PC-9 (cell line): ENCODE measurements at regions not wholly inside any gene's neighbourhood (a gene's known extent, or its start where the extent isn't known, plus 50 kb on each side); places are given as distances from the start of the nearest gene placed in this dataset.

Experiments
- BruUV-seq: library from RNA; stranded (reverse); fragments of 400-500 nt; replicated peaks from 2 replicates; lab custom pipeline; 2021; lab: Mats Ljungman, UMichigan
- CTCF ChIA-PET: fragments of 300-600 bp; sonication (Branson Sonifier 250); formaldehyde crosslinking; loops from one replicate; lab custom pipeline; 2022; ENCODE audit warnings: antibody characterized with exemption; lab: Charles Lee
- POLR2A ChIA-PET: fragments of 300-600 bp; sonication (Branson Sonifier 250); formaldehyde crosslinking; loops from one replicate; lab custom pipeline; 2022; ENCODE audit warnings: antibody characterized with exemption; ENCODE audit not compliant: unreplicated experiment; lab: Charles Lee
- DNase-seq, 2 experiments: peaks; one replicate each; pipeline versions ENCODE4 v3.0.0 to v3.0.0-alpha.2; 2015 to 2022; ENCODE audit warnings: mixed read lengths in 1 of 2
- H2AFZ ChIP-seq: fragments of 200-600 bp; sonication (generic); 2 replicates; pipeline ENCODE4 v1.8.1; 2017; ENCODE audit warnings: antibody characterized with exemption
- H3F3A ChIP-seq: fragments of 200-600 bp; sonication (generic); 2 replicates; pipeline ENCODE4 v1.8.1; 2017; ENCODE audit warnings: antibody characterized with exemption, mild to moderate bottlenecking, low read depth; ENCODE audit not compliant: insufficient read depth
- H3K27ac ChIP-seq: fragments of 200-600 bp; sonication (generic); 2 replicates; pipeline ENCODE4 v1.6.1; 2016; ENCODE audit warnings: mixed run types
- H3K27me3 ChIP-seq: fragments of 200-600 bp; sonication (generic); 2 replicates; pipeline ENCODE4 v1.6.1; 2016; ENCODE audit warnings: low read depth, mixed run types; ENCODE audit not compliant: insufficient read depth
- H3K36me3 ChIP-seq: fragments of 200-600 bp; sonication (generic); 2 replicates; pipeline ENCODE4 v1.6.1; 2016; ENCODE audit warnings: low read depth, mixed run types
- H3K4me1 ChIP-seq: fragments of 200-600 bp; sonication (generic); replicated peaks from 2 replicates; pipeline ENCODE4 v1.6.1; 2016; ENCODE audit warnings: mixed run types; ENCODE audit not compliant: insufficient read depth
- H3K4me2 ChIP-seq: fragments of 200-600 bp; sonication (generic); 2 replicates; pipeline ENCODE4 v1.6.1; 2017; ENCODE audit warnings: mixed run types
- H3K4me3 ChIP-seq: fragments of 200-600 bp; sonication (generic); 2 replicates; pipeline ENCODE4 v1.6.1; 2016; ENCODE audit warnings: mixed run types
- H3K79me2 ChIP-seq: fragments of 200-600 bp; sonication (generic); 2 replicates; pipeline ENCODE4 v1.6.1; 2017; ENCODE audit warnings: low read depth, mixed run types
- H3K9me2 ChIP-seq: fragments of 200-600 bp; sonication (generic); 2 replicates; pipeline ENCODE4 v1.8.1; 2017; ENCODE audit warnings: mild to moderate bottlenecking; ENCODE audit not compliant: insufficient read depth
- H3K9me3 ChIP-seq: fragments of 200-600 bp; sonication (generic); 2 replicates; pipeline ENCODE4 v1.8.1; 2016; ENCODE audit warnings: low read depth; ENCODE audit not compliant: insufficient read depth
- H4K20me1 ChIP-seq: fragments of 200-600 bp; sonication (generic); 2 replicates; pipeline ENCODE4 v1.8.1; 2017; ENCODE audit not compliant: insufficient read depth
- CTCF ChIP-seq: fragments of 200-600 bp; sonication (generic); conservative IDR thresholded peaks from 2 replicates; pipeline ENCODE4 v1.6.1; 2017; ENCODE audit warnings: mixed run types, antibody characterized with exemption, mild to moderate bottlenecking, moderate library complexity
- EZH2 ChIP-seq: fragments of 200-600 bp; sonication (generic); IDR thresholded peaks from 2 replicates; pipeline ENCODE4 v1.8.0; 2017; ENCODE audit warnings: antibody characterized with exemption, low read depth
- intact Hi-C: fragments of 100-400 bp; cut with micrococcal nuclease; formaldehyde crosslinking; loops from one replicate; pipeline ENCODE4 v1.10.0; 2022; ENCODE audit not compliant: unreplicated experiment

- no peaks in the 10 kb centered on the region for H3K79me2 ChIP-seq
- peak overlapping the region; percentile 35; the same call in 1 of the 2 replicates for H3K4me2 ChIP-seq
- no peak overlapping the region for H3K27ac ChIP-seq
- H2AFZ ChIP-seq: no peak overlapping the region
- intact Hi-C loops: loop anchor here (1.0 to 5.0 kb wide), 2 partner anchors 16 to 104 kb away; no protein-coding TSS in a partner anchor
- no peaks in the 10 kb centered on the region for H3K27me3 ChIP-seq
- no peaks in the 10 kb centered on the region for H4K20me1 ChIP-seq
- H3F3A ChIP-seq: peaks cover 4% of the 10 kb centered on the region; the same call in 1 of the 2 replicates
- TF ChIP-seq CTCF: no peak
- TF ChIP-seq EZH2: no peak
- no peak overlapping the region for H3K4me3 ChIP-seq
- DNase-seq: no peak
- BruUV-seq: no TSS peak
- H3K9me3 ChIP-seq: no peaks in the 10 kb centered on the region
- ChIA-PET CTCF (no interaction called here), POLR2A (no interaction called here)
- H3K4me1 ChIP-seq: peaks cover 10% of the 10 kb centered on the region
- no peaks in the 10 kb centered on the region for H3K9me2 ChIP-seq
- no peaks in the 10 kb centered on the region for H3K36me3 ChIP-seq
Measured at GRCh38 chr4:30821275-30821674, 101.1 kb downstream of the PCDH7 start.

GRCh38 chr4:30821859-30822612 is 101.9 kb downstream of the PCDH7 start:
- no peaks in the 10 kb centered on the region for H4K20me1 ChIP-seq
- no peaks in the 10 kb centered on the region for H3K79me2 ChIP-seq
- no peaks in the 10 kb centered on the region for H3K9me2 ChIP-seq
- CTCF ChIA-PET: no interaction called here
- no peaks in the 10 kb centered on the region for H3K9me3 ChIP-seq
- POLR2A ChIA-PET: interaction anchor here (0.6 kb wide), 1 partner anchor 104 kb away, joined by 4 read pairs; no protein-coding TSS in a partner anchor
- no peaks in the 10 kb centered on the region for H3K36me3 ChIP-seq
- H3K4me3 ChIP-seq: no peak overlapping the region
- no peak overlapping the region for H2AFZ ChIP-seq
- no peak for TF ChIP-seq CTCF
- no peak for TF ChIP-seq EZH2
- BruUV-seq: no TSS peak
- intact Hi-C loops: loop anchor here (1.0 to 5.0 kb wide), 2 partner anchors 15 to 105 kb away; no protein-coding TSS in a partner anchor
- DNase-seq: peak; percentile 36 to 81
- H3K4me2 ChIP-seq: peak overlapping the region; percentile 35
- no peak overlapping the region for H3K27ac ChIP-seq
- peaks cover 10% of the 10 kb centered on the region for H3K4me1 ChIP-seq
- H3K27me3 ChIP-seq: no peaks in the 10 kb centered on the region
- peaks cover 4% of the 10 kb centered on the region; the same call in 1 of the 2 replicates for H3F3A ChIP-seq

GRCh38 chr4:30822911-30823551 is 102.9 kb downstream of the PCDH7 start:
- Histone ChIP-seq H3K27ac (no peak overlapping the region), H3K36me3 (no peaks in the 10 kb centered on the region), H3F3A (peaks cover 4% of the 10 kb centered on the region; the same call in 1 of the 2 replicates), H2AFZ (no peak overlapping the region), H3K79me2 (no peaks in the 10 kb centered on the region), H3K27me3 (no peaks in the 10 kb centered on the region), H3K9me3 (no peaks in the 10 kb centered on the region), H3K4me1 (peaks cover 10% of the 10 kb centered on the region), H3K4me2 (no peak overlapping the region), H3K4me3 (no peak overlapping the region), H4K20me1 (no peaks in the 10 kb centered on the region), H3K9me2 (no peaks in the 10 kb centered on the region)
- TF ChIP-seq EZH2 (no peak), CTCF (no peak)
- ChIA-PET CTCF (no interaction called here), POLR2A (no interaction called here)
- intact Hi-C loops: loop anchor here (5.0 kb wide), 1 partner anchor 106 kb away; no protein-coding TSS in a partner anchor
- no TSS peak for BruUV-seq
- no peak for DNase-seq
